HEK293 (cell line): ENCODE measurements at regions not wholly inside any gene's neighbourhood (a gene's known extent, or its start where the extent isn't known, plus 50 kb on each side); places are given as distances from the start of the nearest gene placed in this dataset.

ENCODE experiments used
- YY1 ChIP-seq: fragments of 450-650 bp; formaldehyde crosslinking; IDR thresholded peaks from 2 replicates; pipeline ENCODE4 v1.5.1; 2018; ENCODE audit warnings: missing biosample characterization, missing genetic modification characterization
- ZNF202 ChIP-seq: fragments of 450-650 bp; formaldehyde crosslinking; IDR thresholded peaks from 2 replicates; pipeline ENCODE4 v1.5.1; 2016; ENCODE audit warnings: missing biosample characterization, missing genetic modification characterization, borderline replicate concordance
- ZNF223 ChIP-seq: fragments of 450-650 bp; formaldehyde crosslinking; IDR thresholded peaks from 2 replicates; pipeline ENCODE4 v1.5.1; 2016; ENCODE audit warnings: missing biosample characterization, missing genetic modification characterization
- ZNF654 ChIP-seq: fragments of 450-650 bp; formaldehyde crosslinking; IDR thresholded peaks from 2 replicates; pipeline ENCODE4 v1.5.1; 2016; ENCODE audit warnings: low read depth, missing biosample characterization, missing genetic modification characterization
- TF ChIP-seq, protein P1 (sequence below): fragments of 450-650 bp; formaldehyde crosslinking; IDR thresholded peaks from 2 replicates; pipeline ENCODE4 v1.5.1; 2016; ENCODE audit warnings: missing biosample characterization, missing genetic modification characterization
- TF ChIP-seq, protein P2 (sequence below): sonication (generic); formaldehyde crosslinking; IDR thresholded peaks from 2 replicates; pipeline ENCODE4 v1.8.1; 2022; ENCODE audit warnings: mild to moderate bottlenecking, moderate library complexity, missing genetic modification reagents
- TF ChIP-seq, protein P3 (sequence below): fragments of 450-650 bp; formaldehyde crosslinking; IDR thresholded peaks from 2 replicates; pipeline ENCODE4 v1.5.1; 2016; ENCODE audit warnings: missing biosample characterization, missing genetic modification characterization
- TF ChIP-seq, protein P4 (sequence below): fragments of 450-650 bp; formaldehyde crosslinking; IDR thresholded peaks from 2 replicates; pipeline ENCODE4 v1.5.1; 2017; ENCODE audit warnings: missing biosample characterization, missing genetic modification characterization
- TF ChIP-seq, protein P5 (sequence below): fragments of 450-650 bp; formaldehyde crosslinking; IDR thresholded peaks from 2 replicates; pipeline ENCODE4 v1.5.1; 2016; ENCODE audit warnings: missing biosample characterization, missing genetic modification characterization

DNA sequence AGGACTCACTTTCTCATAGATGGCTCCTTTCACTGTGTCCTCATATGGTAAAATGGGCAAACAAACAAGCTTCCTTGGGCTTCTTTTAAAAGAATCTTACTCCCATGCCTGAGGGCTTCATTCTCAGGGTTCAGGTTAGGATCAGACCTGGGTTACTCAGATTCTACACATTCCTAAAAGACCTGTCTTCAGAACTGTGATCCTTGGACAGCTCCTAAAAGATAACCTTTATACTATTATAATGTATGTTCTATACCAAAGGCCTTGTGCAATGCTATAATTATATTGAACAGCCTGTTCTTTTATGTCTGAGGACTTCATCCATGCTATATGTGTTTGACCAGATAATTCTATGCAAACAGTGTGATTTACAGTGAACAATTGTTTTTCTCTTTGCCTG, 264.4 kb upstream of the CDH10 start:
- TF ChIP-seq, protein P1, sequence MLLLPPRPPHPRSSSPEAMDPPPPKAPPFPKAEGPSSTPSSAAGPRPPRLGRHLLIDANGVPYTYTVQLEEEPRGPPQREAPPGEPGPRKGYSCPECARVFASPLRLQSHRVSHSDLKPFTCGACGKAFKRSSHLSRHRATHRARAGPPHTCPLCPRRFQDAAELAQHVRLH (tag by site-specific recombination), result no peak
- TF ChIP-seq ZNF202 (tag by site-specific recombination), result no peak
- TF ChIP-seq, protein P2, sequence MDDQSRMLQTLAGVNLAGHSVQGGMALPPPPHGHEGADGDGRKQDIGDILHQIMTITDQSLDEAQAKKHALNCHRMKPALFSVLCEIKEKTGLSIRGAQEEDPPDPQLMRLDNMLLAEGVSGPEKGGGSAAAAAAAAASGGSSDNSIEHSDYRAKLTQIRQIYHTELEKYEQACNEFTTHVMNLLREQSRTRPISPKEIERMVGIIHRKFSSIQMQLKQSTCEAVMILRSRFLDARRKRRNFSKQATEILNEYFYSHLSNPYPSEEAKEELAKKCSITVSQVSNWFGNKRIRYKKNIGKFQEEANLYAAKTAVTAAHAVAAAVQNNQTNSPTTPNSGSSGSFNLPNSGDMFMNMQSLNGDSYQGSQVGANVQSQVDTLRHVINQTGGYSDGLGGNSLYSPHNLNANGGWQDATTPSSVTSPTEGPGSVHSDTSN, result no peak
- no peak for TF ChIP-seq ZNF223 (tag by site-specific recombination)
- TF ChIP-seq, protein P3, sequence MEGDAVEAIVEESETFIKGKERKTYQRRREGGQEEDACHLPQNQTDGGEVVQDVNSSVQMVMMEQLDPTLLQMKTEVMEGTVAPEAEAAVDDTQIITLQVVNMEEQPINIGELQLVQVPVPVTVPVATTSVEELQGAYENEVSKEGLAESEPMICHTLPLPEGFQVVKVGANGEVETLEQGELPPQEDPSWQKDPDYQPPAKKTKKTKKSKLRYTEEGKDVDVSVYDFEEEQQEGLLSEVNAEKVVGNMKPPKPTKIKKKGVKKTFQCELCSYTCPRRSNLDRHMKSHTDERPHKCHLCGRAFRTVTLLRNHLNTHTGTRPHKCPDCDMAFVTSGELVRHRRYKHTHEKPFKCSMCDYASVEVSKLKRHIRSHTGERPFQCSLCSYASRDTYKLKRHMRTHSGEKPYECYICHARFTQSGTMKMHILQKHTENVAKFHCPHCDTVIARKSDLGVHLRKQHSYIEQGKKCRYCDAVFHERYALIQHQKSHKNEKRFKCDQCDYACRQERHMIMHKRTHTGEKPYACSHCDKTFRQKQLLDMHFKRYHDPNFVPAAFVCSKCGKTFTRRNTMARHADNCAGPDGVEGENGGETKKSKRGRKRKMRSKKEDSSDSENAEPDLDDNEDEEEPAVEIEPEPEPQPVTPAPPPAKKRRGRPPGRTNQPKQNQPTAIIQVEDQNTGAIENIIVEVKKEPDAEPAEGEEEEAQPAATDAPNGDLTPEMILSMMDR, result no peak
- TF ChIP-seq YY1 (tag by site-specific recombination), result no peak
- TF ChIP-seq, protein P4, sequence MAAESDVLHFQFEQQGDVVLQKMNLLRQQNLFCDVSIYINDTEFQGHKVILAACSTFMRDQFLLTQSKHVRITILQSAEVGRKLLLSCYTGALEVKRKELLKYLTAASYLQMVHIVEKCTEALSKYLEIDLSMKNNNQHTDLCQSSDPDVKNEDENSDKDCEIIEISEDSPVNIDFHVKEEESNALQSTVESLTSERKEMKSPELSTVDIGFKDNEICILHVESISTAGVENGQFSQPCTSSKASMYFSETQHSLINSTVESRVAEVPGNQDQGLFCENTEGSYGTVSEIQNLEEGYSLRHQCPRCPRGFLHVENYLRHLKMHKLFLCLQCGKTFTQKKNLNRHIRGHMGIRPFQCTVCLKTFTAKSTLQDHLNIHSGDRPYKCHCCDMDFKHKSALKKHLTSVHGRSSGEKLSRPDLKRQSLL (tag by site-specific recombination), result no peak
- no peak for TF ChIP-seq ZNF654 (tag by site-specific recombination)
- TF ChIP-seq, protein P5, sequence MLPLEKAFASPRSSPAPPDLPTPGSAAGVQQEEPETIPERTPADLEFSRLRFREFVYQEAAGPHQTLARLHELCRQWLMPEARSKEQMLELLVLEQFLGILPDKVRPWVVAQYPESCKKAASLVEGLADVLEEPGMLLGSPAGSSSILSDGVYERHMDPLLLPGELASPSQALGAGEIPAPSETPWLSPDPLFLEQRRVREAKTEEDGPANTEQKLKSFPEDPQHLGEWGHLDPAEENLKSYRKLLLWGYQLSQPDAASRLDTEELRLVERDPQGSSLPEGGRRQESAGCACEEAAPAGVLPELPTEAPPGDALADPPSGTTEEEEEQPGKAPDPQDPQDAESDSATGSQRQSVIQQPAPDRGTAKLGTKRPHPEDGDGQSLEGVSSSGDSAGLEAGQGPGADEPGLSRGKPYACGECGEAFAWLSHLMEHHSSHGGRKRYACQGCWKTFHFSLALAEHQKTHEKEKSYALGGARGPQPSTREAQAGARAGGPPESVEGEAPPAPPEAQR (tag by site-specific recombination), result no peak
